NCI-H774 (cell line): ENCODE measurements at regions not wholly inside any gene's neighbourhood (a gene's known extent, or its start where the extent isn't known, plus 50 kb on each side); places are given as distances from the start of the nearest gene placed in this dataset.

Source experiments
- DNase-seq: peaks from one replicate; lab custom pipeline; 2025; lab: John Stamatoyannopoulos, UW

GRCh38 chrX:87727620-87728019 lies 210.0 kb downstream of the KLHL4 start:
- no peak for DNase-seq

DNA sequence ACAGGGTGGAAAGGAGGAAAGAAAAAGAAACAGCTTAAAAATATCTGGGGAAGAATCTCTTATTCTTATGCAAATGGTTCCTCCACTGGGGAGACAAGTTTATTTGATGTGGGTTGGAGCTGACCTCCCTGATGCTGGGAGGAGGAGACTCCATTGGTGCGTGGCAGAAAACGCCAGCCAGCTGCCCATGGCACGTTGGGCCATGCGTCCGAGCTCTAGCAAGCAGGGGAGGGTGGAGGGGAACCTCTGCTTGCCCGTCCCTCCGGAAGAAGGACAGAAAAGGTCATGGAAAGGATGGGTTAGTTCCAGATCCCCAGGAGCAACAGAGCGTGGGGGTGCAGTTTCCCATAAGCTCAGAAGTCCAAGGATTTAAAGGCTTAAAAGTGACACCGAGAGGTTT lies 210.4 kb downstream of the KLHL4 start:
- DNase-seq: no peak

- no peak for DNase-seq
Measured at GRCh38 chrX:87728459-87728858, 210.9 kb downstream of the KLHL4 start.

DNA sequence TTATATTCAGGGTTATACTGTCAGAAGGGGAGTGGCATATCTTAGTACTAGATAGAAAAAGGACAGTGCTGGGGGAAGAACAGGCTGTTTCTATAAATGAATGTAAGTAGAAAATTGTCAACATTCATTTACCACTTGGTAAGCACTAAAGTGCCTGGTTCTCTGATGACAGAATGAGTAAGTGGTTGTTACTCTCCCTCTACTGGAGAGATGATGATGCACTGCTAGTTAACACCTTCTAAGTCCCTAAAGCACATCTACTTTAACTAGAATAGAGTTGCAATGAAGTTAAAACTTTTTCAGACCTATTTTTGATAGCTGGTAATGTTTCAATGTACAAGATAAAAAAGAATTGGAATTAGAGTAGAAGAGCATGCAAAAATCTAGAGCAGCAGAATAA lies 214.5 kb downstream of the KLHL4 start:
- no peak for DNase-seq

DNA sequence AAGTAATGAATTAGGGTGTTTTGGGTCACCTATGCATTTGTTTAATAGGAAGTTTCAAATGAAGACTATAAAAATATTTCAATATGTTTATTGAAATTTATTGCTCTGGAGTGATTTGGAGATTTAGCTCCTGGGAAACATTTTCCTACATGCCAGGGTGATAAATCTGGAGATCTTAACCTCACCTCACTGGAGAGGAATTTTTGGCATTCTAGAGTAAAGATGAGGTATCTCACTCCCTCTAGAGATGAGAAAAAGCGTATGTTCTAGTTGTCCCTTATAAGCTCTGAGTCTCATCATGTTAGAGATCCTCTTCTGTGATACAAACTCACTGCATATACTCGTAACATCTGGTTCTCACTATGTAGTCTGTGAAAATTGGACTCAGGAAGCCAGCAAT lies 219.0 kb downstream of the KLHL4 start:
- no peak for DNase-seq

GRCh38 chrX:87744391-87744790 lies 226.8 kb downstream of the KLHL4 start:
- DNase-seq: no peak

GRCh38 chrX:87755493-87755892 lies 237.9 kb downstream of the KLHL4 start:
- no peak for DNase-seq

- no peak for DNase-seq
Measured at GRCh38 chrX:87788976-87789375, 271.4 kb downstream of the KLHL4 start.

DNA sequence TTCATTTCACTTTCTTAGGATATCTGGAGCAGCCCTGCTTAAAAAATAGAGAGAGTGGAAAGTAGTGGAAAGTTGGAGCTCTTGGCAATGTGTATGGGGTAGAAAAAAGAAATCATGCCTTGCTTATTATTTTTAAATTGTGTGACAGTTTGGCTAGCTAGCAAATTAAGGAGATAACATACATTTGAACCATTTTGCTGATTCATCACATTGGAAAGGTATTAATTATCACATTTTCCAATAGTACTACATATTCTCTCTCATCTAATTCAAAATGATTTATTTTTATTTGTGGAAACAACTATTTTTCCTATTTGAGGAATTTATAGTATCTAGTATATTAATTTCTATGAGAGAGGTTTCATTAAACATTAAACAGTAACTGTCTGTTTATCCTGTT lies 280.4 kb downstream of the KLHL4 start:
- DNase-seq: no peak

DNA sequence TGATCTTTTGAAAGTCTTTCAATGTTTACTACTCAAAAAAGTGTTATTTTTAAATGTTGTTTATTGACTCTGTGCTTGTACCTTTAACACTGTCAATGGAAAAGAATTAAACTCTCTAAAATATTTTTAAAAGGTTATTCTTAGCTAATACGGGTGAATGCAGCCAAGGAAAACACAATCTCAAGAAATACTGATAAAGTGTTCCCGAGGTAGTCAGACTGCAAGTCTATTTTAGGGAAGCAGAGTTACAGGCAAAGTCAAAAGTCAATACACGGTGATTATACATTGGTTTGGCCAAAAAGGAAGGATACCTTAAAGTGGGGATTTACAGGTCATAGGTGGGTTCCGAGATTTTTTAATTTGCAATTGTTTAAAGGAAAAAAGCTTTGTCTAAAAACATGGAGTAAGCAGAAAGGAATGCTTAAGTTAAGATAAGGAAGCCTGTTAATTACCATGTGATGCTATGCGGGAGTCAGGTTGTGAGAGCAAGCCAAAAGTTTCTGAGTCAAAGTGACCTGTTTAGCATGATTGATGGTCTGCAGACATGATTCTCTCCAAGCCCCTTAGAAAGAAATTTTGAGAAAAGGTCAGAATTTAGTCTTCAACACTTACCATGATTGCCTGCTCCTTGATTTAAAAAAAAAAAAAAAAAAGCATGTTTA lies 288.4 kb downstream of the KLHL4 start:
- no peak for DNase-seq

DNA sequence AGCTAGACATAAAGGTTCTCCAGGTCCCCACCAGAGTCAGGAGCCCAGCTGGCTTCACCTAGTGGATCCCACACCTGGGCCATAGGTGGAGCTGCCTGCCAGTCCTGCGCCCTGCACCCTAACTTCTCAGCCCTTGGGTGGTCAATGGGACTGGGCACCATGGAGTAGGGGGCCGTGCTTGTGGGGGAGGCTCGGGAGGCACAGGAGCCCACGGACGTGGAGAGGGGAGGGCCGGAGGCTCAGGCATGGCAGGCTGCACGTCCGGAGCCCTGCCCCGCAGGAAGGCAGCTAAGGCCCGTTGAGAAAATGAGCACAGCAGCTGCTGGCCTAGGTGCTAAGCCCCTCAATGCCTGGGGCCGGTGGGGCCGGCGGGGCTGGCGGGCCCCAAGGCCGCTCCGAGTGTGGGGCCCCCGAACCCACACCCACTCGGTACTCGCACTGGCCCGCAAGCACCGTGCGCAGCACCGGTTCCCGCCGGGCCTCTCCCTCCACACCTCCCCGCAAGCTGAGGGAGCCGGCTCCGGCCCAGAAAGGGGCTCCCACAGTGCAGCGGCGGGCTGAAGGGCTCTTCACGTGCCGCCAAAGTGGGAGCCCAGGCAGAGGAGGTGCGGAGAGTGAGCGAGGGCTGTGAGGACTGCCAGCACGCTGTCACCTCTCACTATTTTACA lies 291.1 kb downstream of the KLHL4 start:
- DNase-seq: no peak

DNA sequence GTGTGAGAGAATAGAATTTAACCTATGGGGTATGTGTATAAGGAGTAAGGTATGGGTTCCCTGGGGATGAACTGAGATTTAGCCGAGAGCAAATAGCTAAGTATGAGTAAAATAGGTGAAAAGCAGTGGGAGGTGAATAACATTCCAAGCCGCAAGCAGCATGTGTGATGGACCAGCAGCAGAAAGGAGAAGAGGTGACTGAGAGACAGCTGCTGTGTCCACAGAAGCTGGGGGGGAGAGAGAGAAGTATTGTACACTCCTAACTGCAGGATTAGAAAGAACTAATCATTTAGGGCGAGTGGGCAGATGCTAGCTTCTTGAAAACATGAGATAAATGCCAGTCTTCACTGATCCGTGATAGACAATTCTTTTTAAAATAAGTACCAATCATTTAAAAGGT lies 296.0 kb downstream of the KLHL4 start:
- no peak for DNase-seq

GRCh38 chrX:87846956-87847355 lies 329.4 kb downstream of the KLHL4 start:
- no peak for DNase-seq

- no peak for DNase-seq
Measured at GRCh38 chrX:87873347-87873941, 355.8 kb downstream of the KLHL4 start.

DNA sequence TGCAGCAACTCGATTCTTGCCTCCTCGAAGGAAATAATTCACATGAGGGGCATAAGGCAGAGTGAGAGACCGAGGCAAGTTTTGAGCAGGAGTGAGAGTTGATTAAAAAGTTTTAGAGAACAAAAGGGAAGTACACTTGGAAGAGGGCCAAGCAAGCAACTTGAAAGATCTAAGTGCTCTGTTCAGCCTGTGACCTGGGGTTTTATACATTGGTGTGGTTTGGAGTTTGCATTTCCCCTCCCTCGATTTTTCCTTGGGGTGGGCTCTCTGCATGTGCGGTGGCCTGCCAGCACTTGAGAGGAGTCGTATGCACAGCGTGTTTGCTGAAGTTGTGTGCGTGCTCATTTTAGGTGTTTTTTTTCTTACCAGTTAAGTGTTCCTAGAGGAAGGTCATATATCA lies 356.4 kb downstream of the KLHL4 start:
- DNase-seq: no peak

GRCh38 chrX:87878926-87879325 lies 361.3 kb downstream of the KLHL4 start:
- DNase-seq: no peak

DNA sequence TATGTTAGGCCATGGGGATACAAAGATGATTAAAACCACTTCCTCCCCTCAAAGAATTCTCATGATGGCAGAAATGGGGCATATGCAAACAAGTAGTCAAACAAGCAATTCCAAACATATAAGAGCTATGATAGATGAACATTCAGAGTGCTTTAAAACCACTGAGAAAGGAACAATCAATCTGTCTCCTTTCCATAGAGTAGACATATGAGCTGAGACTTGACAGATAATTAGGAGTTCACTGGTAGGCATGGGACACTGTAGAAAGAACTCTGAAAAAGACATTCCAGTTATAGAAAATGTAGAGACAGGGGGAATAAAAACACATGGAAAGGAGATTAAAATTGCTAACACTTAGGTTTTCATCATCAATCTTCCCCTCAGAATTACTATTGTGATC lies 372.8 kb downstream of the KLHL4 start:
- no peak for DNase-seq

- DNase-seq: no peak
Measured at GRCh38 chrX:87895421-87895820, 377.8 kb downstream of the KLHL4 start.

DNA sequence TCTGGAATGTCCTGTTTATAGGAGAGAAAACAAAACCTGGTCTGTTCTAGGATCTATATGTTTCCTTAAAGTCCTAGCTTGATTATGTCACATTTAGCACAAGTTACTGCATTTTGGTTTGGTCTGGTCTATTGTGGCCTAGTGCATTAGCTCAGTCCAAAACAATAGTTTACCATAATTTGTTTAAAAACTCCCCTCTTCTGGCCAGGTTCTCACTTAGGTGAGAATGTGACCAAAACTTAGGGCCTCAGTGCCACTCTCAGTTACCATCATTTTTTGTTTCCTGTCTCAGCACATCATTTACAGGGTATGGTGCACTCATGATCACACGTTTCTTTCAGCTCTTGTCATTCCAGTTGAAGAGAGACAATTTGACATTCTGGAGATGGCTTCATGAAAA lies 378.5 kb downstream of the KLHL4 start:
- no peak for DNase-seq

GRCh38 chrX:87900320-87900908 lies 382.8 kb downstream of the KLHL4 start:
- DNase-seq: no peak

DNA sequence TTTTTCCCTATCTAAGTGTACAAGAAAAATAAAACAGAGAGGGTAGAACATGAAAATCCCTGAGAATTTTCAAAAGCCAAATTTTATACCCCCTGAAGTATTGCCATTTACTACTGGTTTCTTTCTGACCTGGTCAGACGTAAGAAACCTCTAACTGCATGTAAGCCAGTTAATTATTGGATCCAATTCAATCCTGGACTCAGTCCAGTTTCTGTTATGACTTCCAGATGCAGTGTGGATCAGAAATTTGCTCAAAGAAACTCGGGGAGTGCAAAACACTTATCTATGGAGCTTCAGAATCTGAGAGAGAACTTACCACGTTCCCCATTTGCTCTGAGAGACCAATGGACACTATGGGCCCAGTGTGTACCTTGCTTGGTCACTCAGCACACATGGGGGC lies 383.5 kb downstream of the KLHL4 start:
- no peak for DNase-seq

- DNase-seq: no peak
Measured at GRCh38 chrX:87914726-87915125, 397.1 kb downstream of the KLHL4 start.

GRCh38 chrX:87924619-87925018 lies 407.0 kb downstream of the KLHL4 start:
- no peak for DNase-seq
